ENCODE measurements at regions not wholly inside any gene's neighbourhood (a gene's known extent, or its start where the extent isn't known, plus 50 kb on each side); places are given as distances from the start of the nearest gene placed in this dataset.

GRCh38 chr20:50258790-50259483, 68.3 kb downstream of the CEBPB start:
- no peaks in the 10 kb centered on the region for H3K27me3 ChIP-seq
- no peak overlapping the region for H3K4me3 ChIP-seq
- H3K27ac ChIP-seq: no peak overlapping the region
- peaks cover 33% of the 10 kb centered on the region for H3K4me1 ChIP-seq
- no peak overlapping the region for H3K9ac ChIP-seq
- H3K9me3 ChIP-seq: no peaks in the 10 kb centered on the region
- no peak for TF ChIP-seq Cebpa-rat (IDR thresholded peaks at IDR 0.05)
- H4K20me1 ChIP-seq: no peaks in the 10 kb centered on the region
- peak overlapping the region; percentile 50 for H3K4me2 ChIP-seq
- H3K36me3 ChIP-seq: no peaks in the 10 kb centered on the region

- H3K36me3 ChIP-seq: no peaks in the 10 kb centered on the region
- H3K9me3 ChIP-seq: no peaks in the 10 kb centered on the region
- TF ChIP-seq Cebpa-rat (IDR thresholded peaks at IDR 0.05): no peak
- peaks cover 33% of the 10 kb centered on the region for H3K4me1 ChIP-seq
- H3K4me3 ChIP-seq: no peak overlapping the region
- no peaks in the 10 kb centered on the region for H3K27me3 ChIP-seq
- no peaks in the 10 kb centered on the region for H4K20me1 ChIP-seq
- H3K4me2 ChIP-seq: peak overlapping the region; percentile 45
- no peak overlapping the region for H3K27ac ChIP-seq
- no peak overlapping the region for H3K9ac ChIP-seq
Measured at GRCh38 chr20:50259705-50260478, 69.3 kb downstream of the CEBPB start.

DNA sequence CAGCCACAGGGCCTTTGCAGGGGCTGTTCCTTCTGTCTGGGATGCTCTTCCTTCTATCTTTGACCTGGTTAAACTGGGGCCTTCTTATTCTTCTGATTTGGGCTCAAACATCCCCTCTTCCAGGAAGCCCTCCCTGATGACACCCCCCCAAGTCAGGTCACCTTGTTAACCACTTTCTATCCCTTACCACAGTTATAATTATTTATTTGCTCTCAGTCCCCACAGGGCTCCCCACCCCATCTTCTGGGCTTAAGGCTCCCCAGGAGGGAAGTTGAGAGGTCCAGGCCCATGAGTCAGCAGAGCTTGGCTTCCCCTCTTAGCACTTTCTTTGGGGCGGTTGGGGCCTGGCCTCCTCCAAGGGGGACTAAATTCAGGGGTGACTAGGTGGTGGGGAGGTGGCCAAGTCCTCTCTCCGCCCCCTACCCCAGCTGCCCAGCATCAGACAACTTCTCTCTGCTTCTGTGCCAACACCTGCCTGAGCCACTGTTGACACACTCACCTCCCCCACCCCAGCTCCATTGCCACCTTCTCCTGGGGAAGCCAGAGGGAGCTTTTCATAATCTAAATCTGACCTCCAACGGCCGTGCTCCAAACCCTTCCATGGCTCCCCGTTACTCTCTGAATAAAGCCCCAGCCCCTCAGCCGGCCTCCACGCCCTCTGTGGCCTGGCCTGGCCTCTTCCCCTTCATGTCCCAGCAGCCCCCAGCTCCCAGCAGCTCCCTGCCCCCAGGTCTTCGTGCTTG, 70.0 kb downstream of the CEBPB start:
- H4K20me1 ChIP-seq: no peaks in the 10 kb centered on the region
- no peak overlapping the region for H3K4me3 ChIP-seq
- H3K9ac ChIP-seq: no peak overlapping the region
- H3K36me3 ChIP-seq: no peaks in the 10 kb centered on the region
- H3K27me3 ChIP-seq: no peaks in the 10 kb centered on the region
- H3K4me1 ChIP-seq: peaks cover 33% of the 10 kb centered on the region
- H3K9me3 ChIP-seq: no peaks in the 10 kb centered on the region
- no peak overlapping the region for H3K4me2 ChIP-seq
- no peak overlapping the region for H3K27ac ChIP-seq
- no peak for TF ChIP-seq Cebpa-rat (IDR thresholded peaks at IDR 0.05)

DNA sequence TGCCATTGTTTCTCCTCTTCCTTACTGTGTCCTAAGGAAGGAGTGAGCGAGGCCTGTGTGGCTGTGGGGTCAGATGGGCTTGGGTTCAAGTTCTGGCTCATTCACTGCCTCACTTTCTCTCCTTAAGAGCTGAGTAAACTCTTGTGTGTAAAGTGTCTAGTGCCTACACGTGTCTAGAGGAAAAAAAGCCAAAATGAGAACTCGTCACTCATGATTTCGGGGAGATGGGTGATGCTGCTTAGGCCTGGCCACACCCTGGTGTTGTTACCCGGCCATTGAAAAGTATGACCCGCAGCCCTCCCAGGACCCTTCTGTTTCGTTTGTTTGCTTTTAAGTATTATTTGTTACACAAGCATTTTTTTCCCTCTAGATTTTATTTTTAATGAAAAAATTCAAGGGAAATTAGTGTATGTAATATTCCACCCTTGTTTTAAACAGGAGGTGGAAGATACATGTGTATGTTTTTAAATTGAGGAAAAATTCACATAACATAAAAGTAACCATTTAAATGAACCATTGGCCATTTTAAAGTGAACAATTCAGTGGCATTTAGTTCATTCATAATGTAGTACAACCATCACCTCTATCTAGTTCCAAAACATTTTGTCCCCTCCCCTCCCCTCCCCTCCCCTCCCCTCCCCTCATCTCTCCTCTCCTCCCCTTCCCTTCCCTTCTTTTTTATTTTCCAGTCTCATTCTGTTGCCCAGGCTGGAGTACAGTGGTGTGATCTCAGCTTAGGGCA, 71.0 kb downstream of the CEBPB start:
- no peak for TF ChIP-seq Cebpa-rat (IDR thresholded peaks at IDR 0.05)
- Histone ChIP-seq H3K4me2 (no peak overlapping the region), H3K9ac (no peak overlapping the region)

GRCh38 chr20:50263831-50264230, 73.2 kb downstream of the CEBPB start:
- no peak overlapping the region for H3K9ac ChIP-seq
- no peaks in the 10 kb centered on the region for H3K36me3 ChIP-seq
- H3K27ac ChIP-seq: no peak overlapping the region
- no peaks in the 10 kb centered on the region for H3K27me3 ChIP-seq
- no peak overlapping the region for H3K4me3 ChIP-seq
- no peak for TF ChIP-seq Cebpa-rat (IDR thresholded peaks at IDR 0.05)
- no peaks in the 10 kb centered on the region for H3K9me3 ChIP-seq
- no peaks in the 10 kb centered on the region; the same call in 1 of the 2 replicates for H4K20me1 ChIP-seq
- no peak overlapping the region for H3K4me2 ChIP-seq
- peaks cover 22% of the 10 kb centered on the region for H3K4me1 ChIP-seq

More for the DNA sequence above, 71.0 kb downstream of the CEBPB start:
- Histone ChIP-seq H3K27me3 (no peaks in the 10 kb centered on the region), H4K20me1 (no peaks in the 10 kb centered on the region), H3K4me3 (no peak overlapping the region), H3K27ac (no peak overlapping the region), H3K36me3 (no peaks in the 10 kb centered on the region), H3K9me3 (no peaks in the 10 kb centered on the region), H3K4me1 (peaks cover 29% of the 10 kb centered on the region)

GRCh38 chr20:50264534-50265145, 74.0 kb downstream of the CEBPB start:
- H3K27me3 ChIP-seq: no peaks in the 10 kb centered on the region
- no peaks in the 10 kb centered on the region for H3K9me3 ChIP-seq
- no peaks in the 10 kb centered on the region for H3K36me3 ChIP-seq
- peaks cover 14% of the 10 kb centered on the region for H3K4me1 ChIP-seq
- no peaks in the 10 kb centered on the region; the same call in 1 of the 2 replicates for H4K20me1 ChIP-seq
- H3K4me2 ChIP-seq: no peak overlapping the region
- no peak for TF ChIP-seq Cebpa-rat (IDR thresholded peaks at IDR 0.05)
- no peak overlapping the region for H3K27ac ChIP-seq
- no peak overlapping the region for H3K9ac ChIP-seq
- no peak overlapping the region for H3K4me3 ChIP-seq

DNA sequence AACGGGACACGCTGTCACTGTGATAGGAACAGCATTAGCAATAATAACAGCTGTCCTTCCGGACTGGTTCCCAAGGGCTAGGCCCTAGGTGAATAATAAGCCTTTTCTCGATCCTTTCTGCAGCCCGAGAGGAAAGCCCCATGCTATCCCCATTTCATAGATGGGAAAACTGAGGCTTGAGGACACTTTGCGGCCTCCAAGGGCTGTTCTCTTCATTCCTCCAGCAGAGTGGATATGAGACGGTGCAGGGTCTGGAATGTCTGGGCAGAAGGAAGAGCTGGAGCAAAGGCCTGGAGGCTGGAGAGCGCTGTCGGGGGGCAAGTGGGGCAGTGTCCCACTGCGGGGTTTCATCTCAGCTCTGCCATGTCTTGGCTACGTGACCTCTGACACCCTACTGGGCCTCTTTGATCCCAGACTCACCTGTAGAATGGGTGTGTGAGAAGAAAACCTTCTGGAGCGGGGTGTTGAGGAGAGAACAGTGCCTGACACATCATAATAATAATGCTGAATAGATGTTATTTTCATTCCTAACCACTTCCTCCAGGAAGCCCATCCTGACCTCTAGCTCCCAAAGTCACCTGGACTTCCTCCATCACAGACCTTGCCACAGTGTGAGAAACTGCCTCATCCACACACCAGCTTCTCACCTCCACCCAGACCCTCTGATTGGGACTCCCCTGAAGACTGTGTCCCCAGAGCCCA, 74.8 kb downstream of the CEBPB start:
- no peak overlapping the region for H3K27ac ChIP-seq
- H3K9me3 ChIP-seq: no peaks in the 10 kb centered on the region
- no peak for TF ChIP-seq Cebpa-rat (IDR thresholded peaks at IDR 0.05)
- no peaks in the 10 kb centered on the region; the same call in 1 of the 2 replicates for H4K20me1 ChIP-seq
- no peaks in the 10 kb centered on the region for H3K36me3 ChIP-seq
- no peaks in the 10 kb centered on the region for H3K27me3 ChIP-seq
- no peak overlapping the region for H3K9ac ChIP-seq
- no peak overlapping the region for H3K4me3 ChIP-seq
- H3K4me2 ChIP-seq: no peak overlapping the region
- H3K4me1 ChIP-seq: peaks cover 12% of the 10 kb centered on the region

DNA sequence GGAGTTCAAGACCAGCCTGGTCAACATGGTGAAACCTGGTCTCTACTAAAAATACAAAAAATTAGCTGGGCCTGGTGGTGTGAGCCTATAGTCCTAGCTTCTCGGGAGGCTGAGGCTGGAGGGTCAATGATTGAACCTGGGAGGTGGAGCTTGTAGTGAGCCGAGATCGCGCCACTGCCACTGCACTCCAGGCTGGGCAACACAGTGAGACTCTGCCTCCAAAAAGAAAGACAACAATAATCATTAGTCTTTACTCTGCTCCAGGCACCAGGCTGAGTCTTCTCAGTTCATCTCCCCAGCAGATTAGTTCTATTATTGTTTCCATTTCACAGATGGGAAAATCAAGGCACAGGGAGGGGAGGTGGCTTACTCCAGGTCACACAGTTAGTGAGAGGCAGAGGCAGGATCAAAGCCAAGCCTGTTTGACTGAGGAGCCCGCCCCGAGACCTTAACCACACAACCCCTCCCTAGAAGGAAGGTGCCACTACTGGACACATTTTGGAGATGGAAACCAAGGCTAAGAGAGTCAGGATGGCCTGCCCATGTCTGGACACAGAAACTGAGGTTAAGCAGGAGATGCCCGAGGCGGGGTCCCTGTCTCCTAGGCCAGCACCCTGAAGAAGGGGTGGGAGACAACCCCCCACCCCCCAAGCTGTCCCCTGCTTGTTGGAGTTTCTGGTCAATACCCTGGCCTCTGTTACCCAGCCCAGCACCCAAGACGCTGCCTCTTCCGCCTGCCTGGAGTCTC, 75.8 kb downstream of the CEBPB start:
- no peak overlapping the region for H3K9ac ChIP-seq
- 0 out of 2 replicates have a peak, but pooled peaks cover 7% of the 10 kb centered on the region for H3K27me3 ChIP-seq
- peaks cover 7% of the 10 kb centered on the region; the same call in 1 of the 2 replicates for H4K20me1 ChIP-seq
- no peaks in the 10 kb centered on the region for H3K9me3 ChIP-seq
- H3K4me1 ChIP-seq: peaks cover 23% of the 10 kb centered on the region
- no peak overlapping the region for H3K27ac ChIP-seq
- H3K36me3 ChIP-seq: no peaks in the 10 kb centered on the region
- no peak overlapping the region for H3K4me3 ChIP-seq
- H3K4me2 ChIP-seq: no peak overlapping the region
- TF ChIP-seq Cebpa-rat (IDR thresholded peaks at IDR 0.05): no peak
